ENCODE measurements at regions not wholly inside any gene's neighbourhood (a gene's known extent, or its start where the extent isn't known, plus 50 kb on each side); places are given as distances from the start of the nearest gene placed in this dataset.
"Not testable (repeated sequence)": the region's sequence is repeated elsewhere in the genome, so short reads cannot be mapped to it uniquely, and the experiment has no call there.

GRCh38 chr9:36458430-36458915 lies 58.4 kb upstream of the RNF38 start:
- TF ChIP-seq CSDC2 (CRISPR knock-in tag; IDR thresholded peaks at IDR 0.05); ZFP3 (CRISPR knock-in tag; IDR thresholded peaks at IDR 0.05); OSR1 (CRISPR knock-in tag; IDR thresholded peaks at IDR 0.05); POU6F1 (CRISPR knock-in tag; IDR thresholded peaks at IDR 0.05; ENCODE audit: borderline replicate concordance, low read depth); BACH2 (CRISPR knock-in tag; IDR thresholded peaks at IDR 0.05; ENCODE audit: borderline replicate concordance); TOX (CRISPR knock-in tag; IDR thresholded peaks at IDR 0.05; ENCODE audit: borderline replicate concordance); ISL1 (CRISPR knock-in tag; IDR thresholded peaks at IDR 0.05); PATZ1 (CRISPR knock-in tag; IDR thresholded peaks at IDR 0.05; ENCODE audit: borderline replicate concordance); ZC3H10 (CRISPR knock-in tag; IDR thresholded peaks at IDR 0.05); ZFP30 (CRISPR knock-in tag; IDR thresholded peaks at IDR 0.05); RARB (CRISPR knock-in tag; IDR thresholded peaks at IDR 0.05): not testable (repeated sequence)
- TF ChIP-seq, protein P1, sequence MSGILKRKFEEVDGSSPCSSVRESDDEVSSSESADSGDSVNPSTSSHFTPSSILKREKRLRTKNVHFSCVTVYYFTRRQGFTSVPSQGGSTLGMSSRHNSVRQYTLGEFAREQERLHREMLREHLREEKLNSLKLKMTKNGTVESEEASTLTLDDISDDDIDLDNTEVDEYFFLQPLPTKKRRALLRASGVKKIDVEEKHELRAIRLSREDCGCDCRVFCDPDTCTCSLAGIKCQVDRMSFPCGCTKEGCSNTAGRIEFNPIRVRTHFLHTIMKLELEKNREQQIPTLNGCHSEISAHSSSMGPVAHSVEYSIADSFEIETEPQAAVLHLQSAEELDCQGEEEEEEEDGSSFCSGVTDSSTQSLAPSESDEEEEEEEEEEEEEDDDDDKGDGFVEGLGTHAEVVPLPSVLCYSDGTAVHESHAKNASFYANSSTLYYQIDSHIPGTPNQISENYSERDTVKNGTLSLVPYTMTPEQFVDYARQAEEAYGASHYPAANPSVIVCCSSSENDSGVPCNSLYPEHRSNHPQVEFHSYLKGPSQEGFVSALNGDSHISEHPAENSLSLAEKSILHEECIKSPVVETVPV (CRISPR knock-in tag; IDR thresholded peaks at IDR 0.05): not testable (repeated sequence)
- TF ChIP-seq, protein P2, sequence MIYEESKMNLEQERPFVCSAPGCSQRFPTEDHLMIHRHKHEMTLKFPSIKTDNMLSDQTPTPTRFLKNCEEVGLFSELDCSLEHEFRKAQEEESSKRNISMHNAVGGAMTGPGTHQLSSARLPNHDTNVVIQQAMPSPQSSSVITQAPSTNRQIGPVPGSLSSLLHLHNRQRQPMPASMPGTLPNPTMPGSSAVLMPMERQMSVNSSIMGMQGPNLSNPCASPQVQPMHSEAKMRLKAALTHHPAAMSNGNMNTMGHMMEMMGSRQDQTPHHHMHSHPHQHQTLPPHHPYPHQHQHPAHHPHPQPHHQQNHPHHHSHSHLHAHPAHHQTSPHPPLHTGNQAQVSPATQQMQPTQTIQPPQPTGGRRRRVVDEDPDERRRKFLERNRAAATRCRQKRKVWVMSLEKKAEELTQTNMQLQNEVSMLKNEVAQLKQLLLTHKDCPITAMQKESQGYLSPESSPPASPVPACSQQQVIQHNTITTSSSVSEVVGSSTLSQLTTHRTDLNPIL (CRISPR knock-in tag; IDR thresholded peaks at IDR 0.05; ENCODE audit: low read depth): not testable (repeated sequence)
